ENCODE measurements at regions not wholly inside any gene's neighbourhood (a gene's known extent, or its start where the extent isn't known, plus 50 kb on each side); places are given as distances from the start of the nearest gene placed in this dataset.

DNA sequence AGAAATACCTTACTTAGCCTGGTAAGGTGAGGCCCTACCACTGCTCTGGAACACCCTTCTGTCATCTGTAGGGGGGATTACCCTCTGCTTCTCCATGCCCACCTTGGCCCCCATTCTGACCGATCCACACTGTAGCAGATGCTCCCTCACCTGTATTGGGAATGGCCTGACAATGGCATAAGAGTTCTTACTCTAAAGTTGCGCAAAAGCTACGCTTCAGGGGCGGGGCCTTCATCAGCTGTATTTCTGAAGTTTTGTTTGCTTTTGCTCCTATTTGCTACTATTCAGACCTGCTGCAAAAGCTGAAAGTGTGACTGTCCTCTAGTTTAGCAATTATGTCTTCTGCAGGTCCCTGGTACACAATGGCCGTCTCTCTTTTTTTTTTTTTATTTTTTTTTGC lies 252.6 kb downstream of the TLE3 start:
- TF ChIP-seq, protein P1, sequence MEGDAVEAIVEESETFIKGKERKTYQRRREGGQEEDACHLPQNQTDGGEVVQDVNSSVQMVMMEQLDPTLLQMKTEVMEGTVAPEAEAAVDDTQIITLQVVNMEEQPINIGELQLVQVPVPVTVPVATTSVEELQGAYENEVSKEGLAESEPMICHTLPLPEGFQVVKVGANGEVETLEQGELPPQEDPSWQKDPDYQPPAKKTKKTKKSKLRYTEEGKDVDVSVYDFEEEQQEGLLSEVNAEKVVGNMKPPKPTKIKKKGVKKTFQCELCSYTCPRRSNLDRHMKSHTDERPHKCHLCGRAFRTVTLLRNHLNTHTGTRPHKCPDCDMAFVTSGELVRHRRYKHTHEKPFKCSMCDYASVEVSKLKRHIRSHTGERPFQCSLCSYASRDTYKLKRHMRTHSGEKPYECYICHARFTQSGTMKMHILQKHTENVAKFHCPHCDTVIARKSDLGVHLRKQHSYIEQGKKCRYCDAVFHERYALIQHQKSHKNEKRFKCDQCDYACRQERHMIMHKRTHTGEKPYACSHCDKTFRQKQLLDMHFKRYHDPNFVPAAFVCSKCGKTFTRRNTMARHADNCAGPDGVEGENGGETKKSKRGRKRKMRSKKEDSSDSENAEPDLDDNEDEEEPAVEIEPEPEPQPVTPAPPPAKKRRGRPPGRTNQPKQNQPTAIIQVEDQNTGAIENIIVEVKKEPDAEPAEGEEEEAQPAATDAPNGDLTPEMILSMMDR (conservative IDR thresholded peaks at IDR 0.05 in 1 of 2, IDR thresholded peaks at IDR 0.05 in 1 of 2; ENCODE audit: low read depth in 1 of 2, low read length in 2 of 2) = no peak
- no peak for TF ChIP-seq EZH2 (IDR thresholded peaks at IDR 0.05; ENCODE audit: low read length, missing control alignments)
